ENCODE measurements at regions not wholly inside any gene's neighbourhood (a gene's known extent, or its start where the extent isn't known, plus 50 kb on each side); places are given as distances from the start of the nearest gene placed in this dataset.

DNA sequence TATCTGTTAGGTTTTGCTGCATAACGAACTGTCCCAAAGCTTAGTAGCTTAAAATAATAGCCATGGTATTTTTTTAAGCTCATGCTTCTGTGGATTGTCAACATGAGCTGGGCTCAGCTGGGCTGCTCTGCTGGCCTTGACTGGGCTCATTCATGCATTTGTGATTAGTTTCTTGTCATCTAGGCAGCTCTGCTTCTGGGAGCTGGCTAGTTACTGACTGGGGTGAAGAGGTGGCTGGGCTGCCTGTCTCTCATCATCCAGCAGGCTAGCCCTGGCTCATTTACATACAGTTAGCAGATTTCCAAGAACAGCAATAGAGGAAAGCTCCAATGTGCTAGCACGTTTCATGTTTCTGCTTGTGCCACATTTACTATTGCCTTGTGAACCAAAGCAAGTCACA lies 165.1 kb upstream of the PCSK2 start:
- no peaks in the 10 kb centered on the region for H3K79me1 ChIP-seq (ENCODE audit: insufficient read depth, low read depth, low read length, poor library complexity, severe bottlenecking)
- no peak overlapping the region for H4K8ac ChIP-seq (replicated peaks; ENCODE audit: insufficient read length, low read depth, low read length)
- no peak overlapping the region for H3K4me2 ChIP-seq (ENCODE audit: insufficient read depth, insufficient read length, low read length)
- no peak overlapping the region for H3K4me3 Mint-ChIP-seq
- H3K27me3 Mint-ChIP-seq (ENCODE audit: low read depth) = peaks cover 4% of the 10 kb centered on the region; the same call in 1 of the 2 replicates
- no peak overlapping the region for H2AFZ ChIP-seq (ENCODE audit: low read length)
- TF ChIP-seq, protein P1, sequence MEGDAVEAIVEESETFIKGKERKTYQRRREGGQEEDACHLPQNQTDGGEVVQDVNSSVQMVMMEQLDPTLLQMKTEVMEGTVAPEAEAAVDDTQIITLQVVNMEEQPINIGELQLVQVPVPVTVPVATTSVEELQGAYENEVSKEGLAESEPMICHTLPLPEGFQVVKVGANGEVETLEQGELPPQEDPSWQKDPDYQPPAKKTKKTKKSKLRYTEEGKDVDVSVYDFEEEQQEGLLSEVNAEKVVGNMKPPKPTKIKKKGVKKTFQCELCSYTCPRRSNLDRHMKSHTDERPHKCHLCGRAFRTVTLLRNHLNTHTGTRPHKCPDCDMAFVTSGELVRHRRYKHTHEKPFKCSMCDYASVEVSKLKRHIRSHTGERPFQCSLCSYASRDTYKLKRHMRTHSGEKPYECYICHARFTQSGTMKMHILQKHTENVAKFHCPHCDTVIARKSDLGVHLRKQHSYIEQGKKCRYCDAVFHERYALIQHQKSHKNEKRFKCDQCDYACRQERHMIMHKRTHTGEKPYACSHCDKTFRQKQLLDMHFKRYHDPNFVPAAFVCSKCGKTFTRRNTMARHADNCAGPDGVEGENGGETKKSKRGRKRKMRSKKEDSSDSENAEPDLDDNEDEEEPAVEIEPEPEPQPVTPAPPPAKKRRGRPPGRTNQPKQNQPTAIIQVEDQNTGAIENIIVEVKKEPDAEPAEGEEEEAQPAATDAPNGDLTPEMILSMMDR (conservative IDR thresholded peaks at IDR 0.05) = no peak
- H2AK5ac ChIP-seq (ENCODE audit: insufficient read length, low read length) = no peak overlapping the region
- H4K5ac ChIP-seq (ENCODE audit: insufficient read length, low read depth, low read length) = no peak overlapping the region
- no peak overlapping the region for H4K91ac ChIP-seq (ENCODE audit: insufficient read length, low read depth, low read length)
- H3K27me3 ChIP-seq (ENCODE audit: insufficient read depth, low read length) = no peaks in the 10 kb centered on the region
- H3K56ac ChIP-seq (ENCODE audit: insufficient read length, low read depth, low read length) = no peak overlapping the region
- H3K27ac ChIP-seq (ENCODE audit: insufficient read length, low read depth, low read length) = no peak overlapping the region
- no peak overlapping the region for H3T11ph ChIP-seq (ENCODE audit: low read length)
- no peaks in the 10 kb centered on the region for H3K4me1 ChIP-seq (ENCODE audit: insufficient read depth, low read length)
- H3K23ac ChIP-seq (ENCODE audit: insufficient read length, low read depth, low read length) = no peak overlapping the region
- H3K36me3 Mint-ChIP-seq (ENCODE audit: insufficient read depth in 1 of 3, low read depth in 3 of 3) = peaks cover 3 to 13% (median 4%) of the 10 kb centered on the region in 3 experiments; a peak in 5 of 7 replicates
- H3K18ac ChIP-seq (ENCODE audit: insufficient read length, low read depth, low read length) = no peak overlapping the region
- H2BK15ac ChIP-seq (ENCODE audit: low read depth, low read length) = no peak overlapping the region
- no peak overlapping the region for H3K9ac ChIP-seq (ENCODE audit: extremely low read depth, insufficient read length, low read length)
- H3K9me3 ChIP-seq (ENCODE audit: control insufficient read depth, low read depth, low read length) = no peaks in the 10 kb centered on the region
- H3K79me2 ChIP-seq (ENCODE audit: insufficient read depth, low read length) = no peaks in the 10 kb centered on the region; the same call in 1 of the 2 replicates
- no peak for DNase-seq
- H4K20me1 ChIP-seq (ENCODE audit: control insufficient read depth, insufficient read depth, insufficient read length) = no peaks in the 10 kb centered on the region
- no peak overlapping the region for H2BK20ac ChIP-seq (ENCODE audit: low read depth, low read length, poor library complexity, severe bottlenecking)
- no peak overlapping the region for H2BK12ac ChIP-seq (ENCODE audit: insufficient read length, low read depth, low read length)
- H3K4ac ChIP-seq (ENCODE audit: low read depth, low read length) = no peak overlapping the region
- WGBS (ENCODE audit: extremely low coverage, insufficient read length, low lambda C conversion rate) = no CpG with 5 or more reads among the region's 2 CpGs
- H3K14ac ChIP-seq (ENCODE audit: insufficient read depth, low read length) = no peak overlapping the region
- no peak overlapping the region for H3K27ac Mint-ChIP-seq
- no peak overlapping the region for H2BK120ac ChIP-seq (ENCODE audit: low read depth, low read length, poor library complexity, severe bottlenecking)
- no peaks in the 10 kb centered on the region; a peak in 1 of 4 replicates for H3K4me1 Mint-ChIP-seq
- H2BK5ac ChIP-seq (ENCODE audit: insufficient read length, low read length) = no peak overlapping the region
- no peaks in the 10 kb centered on the region for H3K23me2 ChIP-seq (ENCODE audit: insufficient read length, low read depth, low read length, poor library complexity, severe bottlenecking)
- H3K9me3 Mint-ChIP-seq = peaks cover 10 to 19% of the 10 kb centered on the region in 2 experiments

Measured in H9 (cell line).